Activated CD8-positive, alpha-beta memory T cell treated with anti-CD3 and anti-CD28 coated beads for 24 hours (primary cell): ENCODE measurements at regions not wholly inside any gene's neighbourhood (a gene's known extent, or its start where the extent isn't known, plus 50 kb on each side); places are given as distances from the start of the nearest gene placed in this dataset.
"Not testable (repeated sequence)": the region's sequence is repeated elsewhere in the genome, so short reads cannot be mapped to it uniquely, and the experiment has no call there.

Experiments
- DNase-seq: peaks from one replicate; pipeline ENCODE4 v3.0.0-alpha.2; 2020

GRCh38 chr7:17095931-17096330 lies 202.5 kb upstream of the AHR start:
- no peak for DNase-seq

GRCh38 chr7:17097668-17098297 lies 200.7 kb upstream of the AHR start:
- DNase-seq = no peak

GRCh38 chr7:17098515-17098914 lies 199.9 kb upstream of the AHR start:
- no peak for DNase-seq

DNA sequence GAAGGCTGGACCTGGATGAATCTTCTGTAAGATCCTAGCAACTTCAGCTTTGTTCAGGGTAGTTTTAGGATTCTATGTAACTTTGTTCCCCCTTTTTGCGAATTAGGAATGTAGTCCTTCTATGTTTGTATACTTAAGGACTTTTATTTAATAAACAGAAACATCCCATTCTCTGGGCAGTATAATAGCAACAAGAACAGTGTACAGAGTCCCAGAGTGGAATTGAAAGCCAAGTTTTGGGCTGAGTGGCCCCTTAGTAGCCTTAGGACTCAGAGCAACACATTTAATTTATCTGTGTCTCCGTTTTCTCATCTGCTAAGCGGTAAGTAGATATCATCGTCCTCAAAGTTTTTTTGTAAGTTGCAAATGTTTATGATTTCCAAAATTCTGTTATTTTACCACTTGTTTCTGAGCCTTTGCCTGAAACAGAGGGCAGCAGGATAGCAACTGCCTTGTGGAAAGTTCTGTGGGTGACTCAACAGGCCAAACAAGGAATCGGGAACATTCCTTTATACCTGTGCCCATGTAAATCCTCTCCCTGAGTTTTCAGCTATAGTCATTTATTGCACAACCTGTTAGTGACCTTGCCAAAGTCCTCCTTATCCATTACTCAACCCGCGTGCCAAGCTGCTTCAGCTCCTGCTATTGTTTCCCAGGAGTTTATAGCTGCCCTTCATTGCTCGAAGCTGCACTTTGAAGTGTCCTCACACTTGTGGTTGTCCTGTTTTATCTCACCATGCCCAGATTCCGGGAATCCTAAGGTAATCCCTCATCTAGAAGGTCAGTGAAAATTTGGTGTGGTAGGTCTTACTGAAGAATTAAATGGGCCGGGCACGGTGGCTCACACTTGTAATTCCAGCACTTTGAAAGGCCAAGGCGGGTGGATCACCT lies 199.1 kb upstream of the AHR start:
- no peak for DNase-seq

- DNase-seq = not testable (repeated sequence)
Observed at GRCh38 chr7:17099974-17100509, 198.4 kb upstream of the AHR start.

GRCh38 chr7:17101207-17101696 lies 197.2 kb upstream of the AHR start:
- no peak for DNase-seq

DNA sequence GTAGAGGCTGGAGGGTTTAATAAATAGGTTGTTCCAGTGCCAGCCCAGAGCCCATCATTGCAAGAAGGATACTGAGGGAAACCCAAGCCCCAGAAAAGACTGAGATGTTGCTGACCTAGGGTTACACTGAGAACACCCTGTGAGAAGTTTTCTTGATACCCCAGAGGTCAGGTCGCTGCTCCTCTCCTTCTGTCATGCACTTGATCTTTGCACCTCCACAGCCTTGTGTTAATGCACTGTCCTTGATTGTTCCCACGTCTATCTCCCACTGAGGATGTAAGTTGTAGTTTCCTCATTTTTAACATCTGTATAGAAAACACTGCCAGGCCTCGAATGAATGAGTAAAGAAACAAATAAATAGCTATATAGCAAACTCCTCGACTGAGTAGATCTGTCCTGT lies 195.3 kb upstream of the AHR start:
- no peak for DNase-seq

GRCh38 chr7:17103984-17104383 lies 194.5 kb upstream of the AHR start:
- no peak for DNase-seq

- DNase-seq = no peak
Observed at GRCh38 chr7:17104419-17104818, 194.0 kb upstream of the AHR start.

DNA sequence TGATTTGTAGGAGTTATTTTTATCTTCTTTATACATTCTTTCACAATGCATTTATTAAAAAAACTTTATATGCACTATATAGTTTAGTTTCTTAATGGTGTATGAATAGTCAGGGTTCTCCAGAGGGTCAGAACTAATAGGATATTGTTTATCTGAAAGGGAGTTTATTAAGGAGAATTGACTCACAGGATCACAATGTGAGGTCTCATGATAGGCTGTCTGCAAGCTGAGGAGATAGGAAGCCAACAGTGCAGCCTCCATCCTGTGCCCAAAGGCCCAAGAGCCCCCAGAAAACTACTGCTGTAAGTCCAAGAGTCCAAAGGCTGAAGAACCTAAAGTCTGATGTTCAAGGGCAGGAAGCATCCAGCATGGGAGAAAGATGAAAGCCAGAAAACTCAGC lies 192.8 kb upstream of the AHR start:
- no peak for DNase-seq

DNA sequence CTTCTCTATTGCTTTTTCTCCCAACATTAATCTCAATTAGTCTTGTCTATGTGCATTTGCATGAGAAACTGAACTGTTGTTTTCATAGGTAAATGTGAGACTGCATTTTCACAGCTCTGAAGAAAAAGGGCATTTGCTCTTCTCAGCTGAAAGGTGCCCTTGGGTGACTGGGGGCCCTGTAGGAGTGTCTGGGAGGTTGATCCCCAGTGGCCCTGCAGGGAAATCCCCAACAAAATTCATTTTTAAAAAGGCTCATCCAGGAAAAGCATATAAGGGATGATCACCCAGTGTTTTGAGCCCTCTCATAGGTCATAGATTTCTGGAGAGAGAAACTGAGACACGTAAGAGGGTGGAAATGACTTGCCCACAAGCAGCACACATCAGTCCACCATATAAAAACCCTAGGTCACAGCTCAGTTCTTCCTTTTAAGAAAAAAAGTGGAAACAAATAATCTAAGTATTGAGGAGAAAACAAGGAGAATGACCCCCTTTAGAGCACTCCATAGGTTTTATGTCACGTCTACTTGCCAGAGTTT lies 190.3 kb upstream of the AHR start:
- DNase-seq = no peak

- no peak for DNase-seq
Observed at GRCh38 chr7:17109020-17109419, 189.4 kb upstream of the AHR start.

DNA sequence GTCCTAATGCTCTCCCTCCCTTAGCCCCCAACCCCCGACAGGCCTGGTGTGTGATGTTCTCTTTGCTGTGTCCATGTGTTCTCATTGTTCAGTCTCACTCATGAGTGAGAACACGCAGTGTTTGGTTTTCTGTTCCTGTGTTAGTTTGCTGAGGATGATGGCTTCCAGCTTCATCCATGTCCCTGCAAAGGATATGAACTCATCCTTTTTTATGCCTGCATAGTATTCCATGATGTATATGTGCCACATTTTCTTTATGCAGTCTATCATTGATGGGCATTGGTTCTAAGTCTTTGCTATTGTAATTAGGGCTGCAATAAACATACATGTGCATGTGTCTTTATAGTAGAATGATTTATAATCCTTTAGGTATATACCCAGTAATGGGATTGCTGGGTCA lies 184.7 kb upstream of the AHR start:
- DNase-seq = not testable (repeated sequence)

GRCh38 chr7:17118412-17118811 lies 180.0 kb upstream of the AHR start:
- no peak for DNase-seq

- no peak for DNase-seq
Observed at GRCh38 chr7:17120756-17121155, 177.7 kb upstream of the AHR start.

- DNase-seq = no peak
Observed at GRCh38 chr7:17121671-17122070, 176.8 kb upstream of the AHR start.

GRCh38 chr7:17123020-17123419 lies 175.4 kb upstream of the AHR start:
- no peak for DNase-seq

- no peak for DNase-seq
Observed at GRCh38 chr7:17126413-17127268, 171.8 kb upstream of the AHR start.

DNA sequence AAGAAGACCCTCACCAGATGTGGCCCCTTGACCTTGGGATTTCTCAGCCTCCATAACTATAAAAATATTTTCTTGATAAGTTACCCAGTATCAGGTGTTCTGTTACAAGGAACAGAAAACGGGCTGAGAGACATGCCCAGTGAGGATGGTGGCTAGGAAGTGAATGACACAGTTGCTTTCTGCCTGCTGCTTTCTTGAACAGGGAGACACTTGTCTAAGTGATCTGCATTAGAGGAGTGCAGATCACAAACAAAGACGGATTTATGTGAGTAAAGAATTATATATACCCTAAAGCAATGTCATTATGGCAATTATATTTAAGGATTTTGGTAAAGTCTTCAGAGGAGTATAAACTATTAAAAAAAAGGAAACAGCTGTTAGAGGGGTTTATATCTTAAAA lies 169.2 kb upstream of the AHR start:
- DNase-seq = no peak

DNA sequence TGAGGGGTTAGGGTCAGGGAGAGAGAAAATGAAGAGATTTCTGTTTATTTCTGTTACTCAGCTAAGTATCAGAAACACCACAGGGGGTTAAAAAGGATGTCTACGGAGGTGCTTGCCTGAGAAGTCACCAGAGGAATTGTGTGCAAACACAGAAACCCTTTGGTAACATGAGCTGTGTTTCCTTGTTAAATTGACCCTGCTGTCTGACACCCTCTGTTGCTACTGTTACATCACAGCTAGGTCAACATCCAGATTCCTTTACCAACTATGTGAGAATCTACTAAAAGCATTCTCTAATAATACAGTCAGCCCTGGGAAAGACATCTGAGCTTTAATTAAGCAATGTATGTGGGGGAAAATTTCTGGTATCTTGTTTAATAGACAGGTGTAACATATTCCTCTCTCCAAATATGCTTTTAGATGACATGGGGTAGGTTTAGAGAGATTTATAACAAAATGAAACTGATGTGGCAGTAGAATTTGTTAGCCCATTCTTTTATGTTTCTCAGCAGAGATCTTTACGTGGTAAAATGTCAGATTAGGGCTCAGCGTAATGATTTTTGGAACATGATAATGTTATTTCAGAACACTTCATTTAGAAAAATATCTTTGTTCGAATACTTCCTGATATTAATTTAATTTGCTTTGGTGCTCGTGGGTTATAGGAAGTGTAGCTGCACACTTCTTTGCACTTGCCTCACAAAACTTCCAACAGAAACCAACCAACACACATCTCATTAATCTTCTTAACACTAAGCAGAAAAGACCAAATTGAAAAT lies 168.0 kb upstream of the AHR start:
- DNase-seq = no peak

DNA sequence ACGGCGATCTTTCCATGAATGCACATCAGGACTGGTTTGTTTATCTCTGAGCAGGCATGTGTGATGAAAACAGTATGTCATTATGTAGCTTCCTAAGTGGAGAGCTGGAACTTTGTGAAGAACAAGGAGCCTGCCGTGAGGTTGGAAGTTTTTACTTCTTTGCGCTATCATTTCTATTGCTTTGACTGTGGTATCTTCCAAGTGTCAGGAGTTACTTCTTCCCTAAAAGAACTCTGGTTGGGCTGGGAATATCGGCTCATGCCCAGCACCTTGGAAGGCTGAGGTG lies 167.4 kb upstream of the AHR start:
- no peak for DNase-seq

DNA sequence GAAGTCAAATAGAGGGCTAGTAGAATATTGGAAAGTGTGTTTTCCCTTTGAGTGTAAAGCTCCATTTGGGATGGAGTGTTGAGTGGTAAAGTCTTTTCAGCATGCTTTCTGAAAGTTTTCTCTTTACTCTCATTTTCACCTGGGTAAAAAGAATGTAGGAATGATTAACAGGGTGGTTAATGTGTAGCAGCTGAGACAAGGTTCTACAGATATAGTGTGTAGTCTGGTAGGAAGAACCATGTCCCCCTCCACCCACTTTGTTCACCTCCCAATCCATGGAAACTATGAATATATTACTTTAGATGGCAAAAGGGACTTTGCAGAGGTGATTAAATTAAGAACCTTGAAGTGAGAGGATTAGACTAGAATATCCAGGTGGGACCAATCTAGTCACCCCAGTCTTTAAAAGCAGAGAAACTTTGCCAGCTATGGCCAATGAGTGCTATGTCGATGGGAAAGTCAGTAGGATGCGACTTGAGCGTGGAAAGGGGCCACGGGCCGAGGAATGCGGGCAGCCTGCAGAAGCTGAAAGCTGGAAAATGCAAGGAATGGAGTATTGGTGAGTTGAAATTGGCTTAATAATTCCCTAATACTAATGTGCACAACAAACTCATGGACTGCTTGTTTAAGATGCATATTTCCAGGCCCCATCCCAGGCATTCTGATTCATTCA lies 166.3 kb upstream of the AHR start:
- no peak for DNase-seq
